ENCODE measurements at regions not wholly inside any gene's neighbourhood (a gene's known extent, or its start where the extent isn't known, plus 50 kb on each side); places are given as distances from the start of the nearest gene placed in this dataset.
"Not testable (repeated sequence)": the region's sequence is repeated elsewhere in the genome, so short reads cannot be mapped to it uniquely, and the experiment has no call there.

DNA sequence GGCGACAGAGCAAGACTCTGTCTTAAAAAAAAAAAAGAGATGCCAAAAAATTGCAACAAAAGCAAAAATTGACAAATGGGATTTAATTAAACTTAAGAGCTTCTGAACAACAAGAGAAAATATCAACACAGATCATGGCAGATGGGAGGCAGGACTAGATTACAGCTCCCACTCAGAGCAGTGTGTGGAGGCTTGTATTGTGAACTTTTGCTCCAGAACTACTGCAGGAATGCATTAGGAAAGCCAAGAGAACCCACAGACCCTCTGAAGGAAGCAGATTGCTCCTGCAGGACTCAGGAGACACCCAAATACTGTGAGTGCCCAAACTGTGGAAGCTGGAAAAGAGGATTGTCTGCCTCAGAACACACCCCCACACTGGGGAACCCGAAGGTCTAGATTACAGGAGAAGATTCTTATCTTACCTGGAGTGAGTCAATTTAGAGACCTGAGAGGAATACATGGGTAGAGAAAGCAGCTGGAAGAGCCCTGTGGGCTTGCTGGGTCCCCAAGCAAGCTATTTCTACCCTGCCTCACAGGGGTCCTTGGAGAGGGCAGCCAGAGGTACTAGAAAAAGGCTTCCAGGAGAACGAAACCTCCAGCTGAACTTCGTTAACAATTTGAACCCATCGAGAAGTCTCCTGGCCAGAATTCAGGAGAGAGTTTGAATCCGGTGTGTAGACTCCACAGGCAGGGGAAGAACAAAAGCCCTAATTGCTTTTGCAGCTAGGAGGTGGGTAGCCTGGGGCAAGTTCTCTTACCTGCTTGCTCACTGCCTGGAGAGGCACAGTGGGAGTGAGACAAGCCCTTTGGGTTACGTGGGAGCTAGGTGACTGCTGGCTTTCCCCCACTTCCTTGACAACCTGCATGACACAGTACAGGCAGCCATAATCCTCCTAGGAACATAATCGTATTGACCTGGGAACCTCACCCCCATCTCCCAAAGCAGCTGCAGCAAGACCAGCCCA lies 593.4 kb upstream of the RGMB start:
- no peak for DNase-seq (ENCODE audit: low read depth)
- TF ChIP-seq, protein P1, sequence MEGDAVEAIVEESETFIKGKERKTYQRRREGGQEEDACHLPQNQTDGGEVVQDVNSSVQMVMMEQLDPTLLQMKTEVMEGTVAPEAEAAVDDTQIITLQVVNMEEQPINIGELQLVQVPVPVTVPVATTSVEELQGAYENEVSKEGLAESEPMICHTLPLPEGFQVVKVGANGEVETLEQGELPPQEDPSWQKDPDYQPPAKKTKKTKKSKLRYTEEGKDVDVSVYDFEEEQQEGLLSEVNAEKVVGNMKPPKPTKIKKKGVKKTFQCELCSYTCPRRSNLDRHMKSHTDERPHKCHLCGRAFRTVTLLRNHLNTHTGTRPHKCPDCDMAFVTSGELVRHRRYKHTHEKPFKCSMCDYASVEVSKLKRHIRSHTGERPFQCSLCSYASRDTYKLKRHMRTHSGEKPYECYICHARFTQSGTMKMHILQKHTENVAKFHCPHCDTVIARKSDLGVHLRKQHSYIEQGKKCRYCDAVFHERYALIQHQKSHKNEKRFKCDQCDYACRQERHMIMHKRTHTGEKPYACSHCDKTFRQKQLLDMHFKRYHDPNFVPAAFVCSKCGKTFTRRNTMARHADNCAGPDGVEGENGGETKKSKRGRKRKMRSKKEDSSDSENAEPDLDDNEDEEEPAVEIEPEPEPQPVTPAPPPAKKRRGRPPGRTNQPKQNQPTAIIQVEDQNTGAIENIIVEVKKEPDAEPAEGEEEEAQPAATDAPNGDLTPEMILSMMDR (IDR thresholded peaks at IDR 0.05; ENCODE audit: low read depth, low read length, missing control alignments): no peak
- no peak overlapping the region for H3K4me3 ChIP-seq (ENCODE audit: low read depth, low read length)

DNA sequence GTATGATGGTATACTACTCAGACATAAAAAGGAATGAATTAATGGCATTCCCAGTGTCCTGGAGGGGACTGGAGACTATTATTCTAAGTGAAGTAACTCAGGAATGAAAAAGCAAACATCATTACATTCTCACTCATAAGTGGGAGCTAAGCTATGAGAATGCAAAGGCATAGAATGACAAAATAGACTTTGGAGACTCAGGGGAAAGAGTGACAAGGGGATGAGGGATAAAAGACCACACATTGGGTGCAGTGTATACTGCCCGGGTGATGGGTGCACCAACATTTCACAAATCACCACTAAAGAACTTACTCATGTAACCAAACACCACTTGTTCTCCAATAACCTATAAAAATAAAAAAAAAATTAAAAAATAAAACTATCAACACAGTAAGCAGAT lies 587.3 kb upstream of the RGMB start:
- H3K4me3 ChIP-seq (ENCODE audit: low read depth, low read length): no peak overlapping the region
- no peak for DNase-seq (ENCODE audit: low read depth)
- TF ChIP-seq, protein P1 (IDR thresholded peaks at IDR 0.05; ENCODE audit: low read depth, low read length, missing control alignments): no peak

DNA sequence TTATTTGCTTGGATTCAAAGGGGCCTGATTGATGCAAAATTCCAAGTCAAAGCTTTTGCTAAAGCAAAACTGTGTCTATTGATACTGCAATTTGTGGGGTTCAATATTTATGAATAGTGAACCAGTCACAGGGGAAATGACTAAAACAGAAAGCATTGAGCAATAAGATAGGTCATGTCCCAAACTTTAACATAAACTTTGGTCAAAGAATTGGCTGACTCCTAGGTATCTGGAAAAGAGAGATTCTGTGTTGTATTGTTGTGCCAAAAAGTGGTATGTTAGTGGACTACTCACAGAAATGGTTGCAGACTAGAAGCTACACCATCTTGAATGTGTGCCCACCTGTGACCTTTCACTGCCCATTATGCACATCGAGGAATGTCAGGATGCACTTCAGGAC lies 585.5 kb upstream of the RGMB start:
- no peak for DNase-seq (ENCODE audit: low read depth)
- TF ChIP-seq, protein P1 (IDR thresholded peaks at IDR 0.05; ENCODE audit: low read depth, low read length, missing control alignments): no peak
- H3K4me3 ChIP-seq (ENCODE audit: low read depth, low read length): no peak overlapping the region

DNA sequence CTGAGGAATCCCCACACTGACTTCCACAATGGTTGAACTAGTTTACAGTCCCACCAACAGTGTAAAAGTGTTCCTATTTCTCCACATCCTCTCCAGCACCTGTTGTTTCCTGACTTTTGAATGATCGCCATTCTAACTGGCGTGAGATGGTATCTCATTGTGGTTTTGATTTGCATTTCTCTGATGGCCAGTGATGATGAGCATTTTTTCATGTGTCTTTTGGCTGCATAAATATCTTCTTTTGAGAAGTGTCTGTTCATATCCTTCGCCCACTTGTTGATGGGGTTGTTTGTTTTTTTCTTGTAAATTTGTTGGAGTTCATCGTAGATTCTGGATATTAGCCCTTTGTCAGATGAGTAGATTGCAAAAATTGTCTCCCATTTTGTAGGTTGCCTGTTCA lies 583.1 kb upstream of the RGMB start:
- DNase-seq (ENCODE audit: low read depth): not testable (repeated sequence)

DNA sequence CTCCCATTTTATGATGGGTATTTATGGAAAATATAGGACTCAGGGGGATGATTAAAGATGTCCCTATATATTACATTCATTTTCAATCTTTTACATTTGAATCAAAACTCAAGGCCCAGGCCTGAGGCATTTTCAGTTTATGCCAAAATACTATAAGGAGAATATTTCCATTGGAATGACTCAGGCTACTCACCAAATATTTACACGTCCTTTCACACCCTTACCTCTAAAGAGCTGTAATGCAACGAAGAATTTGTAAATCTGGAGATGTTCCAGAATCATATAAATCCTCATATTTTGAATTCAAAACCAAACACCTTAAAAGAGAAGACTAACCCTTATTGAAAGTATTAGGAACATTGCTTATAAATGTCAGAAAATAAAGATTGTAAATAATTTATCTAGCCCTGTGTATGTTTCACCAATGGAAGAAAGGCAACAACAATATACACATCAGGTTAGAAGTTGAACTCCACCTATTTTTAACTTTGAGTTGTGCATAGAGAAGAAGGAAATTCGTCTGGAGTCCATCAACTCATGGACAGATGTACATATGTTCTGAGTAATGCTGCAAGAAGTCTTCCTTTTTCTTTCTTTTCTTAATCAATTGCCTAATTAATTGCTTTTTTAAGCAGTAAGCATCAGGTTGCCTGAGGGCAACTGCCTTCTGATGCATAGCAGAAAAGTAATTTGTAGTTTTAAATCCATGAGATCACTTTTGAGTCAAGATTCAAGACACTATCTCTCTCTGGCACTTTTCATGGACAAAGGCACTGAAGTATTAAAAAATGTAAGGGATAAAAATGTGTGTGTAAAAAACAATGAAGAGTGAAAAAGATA lies 579.3 kb upstream of the RGMB start:
- DNase-seq (ENCODE audit: low read depth): no peak
- H3K4me3 ChIP-seq (ENCODE audit: low read depth, low read length): no peak overlapping the region
- TF ChIP-seq, protein P1 (IDR thresholded peaks at IDR 0.05; ENCODE audit: low read depth, low read length, missing control alignments): no peak

More for the DNA sequence above, 583.1 kb upstream of the RGMB start:
- H3K4me3 ChIP-seq (ENCODE audit: low read depth, low read length): not testable (repeated sequence)

DNA sequence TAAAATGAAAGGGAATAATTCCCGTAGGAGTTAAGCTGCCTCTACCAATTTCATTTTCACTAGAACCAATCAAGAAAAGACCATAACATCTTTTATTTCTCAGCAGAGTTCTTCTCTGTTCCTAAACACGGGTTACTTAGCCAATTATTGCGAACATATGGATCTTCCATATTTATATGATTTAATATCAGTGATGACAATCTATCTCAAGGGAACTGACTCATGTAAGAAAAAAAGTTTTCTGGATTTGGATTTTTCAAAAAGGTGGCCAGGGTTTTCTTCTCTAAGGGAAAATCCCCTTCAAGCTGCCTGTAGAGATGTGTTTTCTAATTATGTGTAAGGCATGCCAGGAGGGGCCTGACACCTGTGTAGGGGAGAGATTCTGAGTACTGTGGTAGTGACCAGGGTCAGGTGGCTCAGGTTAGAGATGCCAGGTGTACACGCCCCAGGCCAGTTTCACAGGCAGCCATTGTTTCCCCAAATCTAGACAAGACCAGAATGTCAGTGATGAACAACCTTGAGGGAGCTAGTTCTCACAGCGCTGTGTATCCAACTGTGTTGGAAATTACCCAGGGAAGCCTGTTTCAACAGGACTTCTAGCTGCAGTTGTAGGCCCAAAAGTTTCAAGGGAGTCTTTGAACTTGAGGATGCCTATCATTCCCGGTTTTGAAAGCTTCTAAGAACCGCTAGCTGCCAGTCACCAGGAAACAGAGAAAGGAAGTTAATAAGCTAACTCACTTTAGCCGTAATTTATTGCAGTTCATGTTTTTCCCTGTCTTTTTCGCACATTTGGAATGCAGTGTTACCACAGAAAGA lies 572.5 kb upstream of the RGMB start:
- TF ChIP-seq, protein P1 (IDR thresholded peaks at IDR 0.05; ENCODE audit: low read depth, low read length, missing control alignments): no peak
- no peak for DNase-seq (ENCODE audit: low read depth)
- H3K4me3 ChIP-seq (ENCODE audit: low read depth, low read length): no peak overlapping the region

Measured in GM12864 (cell line).